HL-60 (cell line): ENCODE measurements at regions not wholly inside any gene's neighbourhood (a gene's known extent, or its start where the extent isn't known, plus 50 kb on each side); places are given as distances from the start of the nearest gene placed in this dataset.

Experiments used
- DNase-seq, 2 experiments: peaks; one replicate each; pipeline ENCODE4 v3.0.0-alpha.2; 2010 to 2020; ENCODE audit warnings: low read depth in 1 of 2, low spot score in 1 of 2
- H3K27ac ChIP-seq: fragments of 250-450 bp; sonication (Bioruptor Pico); replicated peaks from 2 replicates; pipeline ENCODE4 v1.5.1; 2020; ENCODE audit warnings: mild to moderate bottlenecking, moderate library complexity
- H3K27me3 ChIP-seq: fragments of 250-450 bp; sonication (Bioruptor Pico); 2 replicates; pipeline ENCODE4 v1.5.1; 2021; ENCODE audit warnings: mild to moderate bottlenecking, moderate library complexity; ENCODE audit not compliant: insufficient read depth, poor library complexity, severe bottlenecking
- H3K4me3 ChIP-seq: replicated peaks from 2 replicates; pipeline ENCODE4 v1.5.1; 2011; ENCODE audit warnings: mild to moderate bottlenecking, control low read depth, low read length; ENCODE audit not compliant: insufficient read depth
- CTCF ChIP-seq: IDR thresholded peaks from one replicate; pipeline ENCODE4 v1.5.1; 2011; ENCODE audit warnings: low read length, control low read depth, inconsistent platforms; ENCODE audit not compliant: insufficient read depth
- GABPA ChIP-seq: IDR thresholded peaks from 2 replicates; pipeline ENCODE4 v1.6.1; 2012; ENCODE audit warnings: low read depth
- POLR2AphosphoS5 ChIP-seq: IDR thresholded peaks from 2 replicates; pipeline ENCODE4 v1.6.1; 2012; ENCODE audit warnings: low read depth
- REST ChIP-seq: IDR thresholded peaks from 2 replicates; pipeline ENCODE4 v1.6.1; 2012; ENCODE audit warnings: low read depth; ENCODE audit not compliant: insufficient replicate concordance
- SPI1 ChIP-seq: IDR thresholded peaks from 2 replicates; pipeline ENCODE4 v1.6.1; 2012; ENCODE audit warnings: low read depth, mild to moderate bottlenecking, borderline replicate concordance

- no peak overlapping the region for H3K4me3 ChIP-seq
- no peak for DNase-seq
- TF ChIP-seq CTCF (no peak), GABPA (no peak), REST (no peak), POLR2AphosphoS5 (no peak), SPI1 (no peak)
- no peaks in the 10 kb centered on the region for H3K27me3 ChIP-seq
- no peak overlapping the region for H3K27ac ChIP-seq
Measured at GRCh38 chr2:188039307-188039706, 252.4 kb upstream of the GULP1 start.

- no peak for DNase-seq
- no peak overlapping the region for H3K27ac ChIP-seq
- H3K4me3 ChIP-seq = no peak overlapping the region
- no peaks in the 10 kb centered on the region for H3K27me3 ChIP-seq
- TF ChIP-seq POLR2AphosphoS5 (no peak), SPI1 (no peak), GABPA (no peak), CTCF (no peak), REST (no peak)
Measured at GRCh38 chr2:188042412-188042811, 249.3 kb upstream of the GULP1 start.

- no peak overlapping the region for H3K27ac ChIP-seq
- no peak for DNase-seq
- H3K27me3 ChIP-seq = no peaks in the 10 kb centered on the region
- TF ChIP-seq SPI1 (no peak), REST (no peak), POLR2AphosphoS5 (no peak), CTCF (no peak), GABPA (no peak)
- H3K4me3 ChIP-seq = no peak overlapping the region
Measured at GRCh38 chr2:188045016-188045415, 246.7 kb upstream of the GULP1 start.
